Muscle layer of duodenum (tissue), 2 donors: ENCODE measurements at regions not wholly inside any gene's neighbourhood (a gene's known extent, or its start where the extent isn't known, plus 50 kb on each side); places are given as distances from the start of the nearest gene placed in this dataset.

Experiments
- H3K27ac ChIP-seq: one replicate; pipeline ENCODE4 v1.7.0; 2013; ENCODE audit warnings: mild to moderate bottlenecking, low read length
- H3K27me3 ChIP-seq: one replicate; pipeline ENCODE4 v1.7.0; 2013; ENCODE audit warnings: low read depth, mild to moderate bottlenecking, control low read depth, low read length
- H3K36me3 ChIP-seq, 2 donors: one replicate each; pipeline ENCODE4 v1.7.0; 2013; ENCODE audit warnings: low read length in 2 of 2, control low read depth in 1 of 2, mild to moderate bottlenecking in 1 of 2; ENCODE audit not compliant: insufficient read depth in 2 of 2, control insufficient read depth in 1 of 2
- H3K4me1 ChIP-seq, 2 donors: one replicate each; pipeline ENCODE4 v1.7.0; 2013; ENCODE audit warnings: low read length in 2 of 2, mild to moderate bottlenecking in 2 of 2, control low read depth in 1 of 2, moderate library complexity in 1 of 2; ENCODE audit not compliant: insufficient read depth in 2 of 2, control insufficient read depth in 1 of 2
- H3K4me3 ChIP-seq, 2 donors: one replicate each; pipeline ENCODE4 v1.7.0; 2013; ENCODE audit warnings: low read length in 2 of 2, low read depth in 1 of 2, mild to moderate bottlenecking in 1 of 2
- H3K9me3 ChIP-seq, 2 donors: one replicate each; pipeline ENCODE4 v1.7.0; 2013; ENCODE audit warnings: low read length in 2 of 2, control low read depth in 1 of 2, mild to moderate bottlenecking in 1 of 2; ENCODE audit not compliant: control insufficient read depth in 1 of 2
- donor health status: healthy.

DNA sequence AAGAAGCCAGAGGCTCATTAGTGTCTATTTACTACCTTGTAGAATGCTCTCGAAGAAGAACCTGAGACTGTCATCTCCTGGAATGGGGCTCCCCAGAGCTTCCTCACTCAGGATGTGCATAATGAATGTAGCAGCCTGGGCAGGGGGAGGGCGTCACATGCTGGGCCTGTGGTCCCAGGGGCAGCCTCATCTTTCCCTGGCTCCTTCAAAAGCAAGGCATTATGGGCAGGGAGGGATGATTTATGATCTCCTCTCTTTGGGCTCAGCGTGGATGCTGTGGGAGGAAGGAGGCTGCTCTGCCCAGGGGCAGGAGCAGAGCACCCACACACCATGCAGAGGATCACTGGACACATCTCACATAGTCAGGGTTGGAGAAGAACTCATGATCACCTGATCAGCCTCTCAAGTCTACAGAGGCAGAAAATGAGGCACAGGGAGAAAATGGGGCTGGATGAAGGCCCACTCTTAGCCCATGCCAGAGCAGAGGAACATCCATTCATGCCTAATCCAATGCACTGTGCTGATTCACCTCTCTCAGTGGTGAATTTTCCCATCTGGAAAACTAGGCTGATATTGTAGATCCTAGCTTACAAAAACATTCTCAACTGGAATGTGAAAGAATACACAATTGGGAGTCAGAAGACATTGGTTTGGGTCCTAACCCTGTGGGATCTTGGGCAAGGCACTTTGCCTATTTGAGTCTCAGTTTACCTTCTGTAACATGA, 173.7 kb downstream of the CARTPT start:
- Histone ChIP-seq H3K4me1 (no peaks in the 10 kb centered on the region), H3K9me3 (no peaks in the 10 kb centered on the region), H3K27me3 (no peaks in the 10 kb centered on the region), H3K36me3 (no peaks in the 10 kb centered on the region), H3K27ac (no peak overlapping the region), H3K4me3 (no peak overlapping the region)

DNA sequence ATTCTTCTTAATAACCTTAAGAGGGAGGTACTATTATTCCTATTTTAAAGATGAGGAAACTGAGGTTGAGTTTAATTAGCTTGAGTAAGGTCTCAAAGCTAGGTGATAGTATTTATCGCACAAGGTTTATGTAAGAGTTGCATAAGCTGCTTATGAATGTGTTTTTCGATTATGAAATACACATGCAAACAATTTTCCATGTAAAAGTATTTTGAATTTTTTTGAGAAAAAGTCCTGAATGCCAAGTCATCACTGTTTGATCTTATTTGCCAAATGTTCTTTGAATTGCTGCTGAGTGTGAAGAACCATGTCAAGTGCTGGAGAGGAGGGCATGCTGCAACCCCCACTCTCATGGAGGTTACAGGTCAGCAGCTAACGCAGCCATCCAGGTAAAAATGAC, 174.4 kb downstream of the CARTPT start:
- Histone ChIP-seq H3K36me3 (no peaks in the 10 kb centered on the region), H3K27me3 (no peaks in the 10 kb centered on the region), H3K9me3 (no peaks in the 10 kb centered on the region), H3K4me3 (no peak overlapping the region), H3K27ac (no peak overlapping the region), H3K4me1 (no peaks in the 10 kb centered on the region)

DNA sequence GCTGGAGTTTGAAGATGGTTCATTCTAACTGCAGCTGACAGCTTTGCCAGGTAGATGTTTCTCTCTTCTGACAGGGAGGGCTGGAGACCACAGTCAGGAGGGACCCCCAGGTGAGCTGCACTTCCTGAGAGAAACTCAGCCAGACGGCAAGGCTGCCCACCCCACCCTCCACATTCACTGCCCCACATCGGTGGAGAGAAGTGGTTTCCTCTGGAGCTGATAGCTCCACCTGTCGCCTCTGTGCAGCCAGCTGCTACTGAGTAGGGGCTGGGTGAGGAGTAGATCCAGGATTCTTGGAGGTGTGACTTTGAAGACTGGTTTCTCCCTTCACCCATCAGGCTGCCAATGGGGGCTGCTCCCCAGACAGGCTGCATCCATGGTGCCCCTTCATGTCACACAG, 175.0 kb downstream of the CARTPT start:
- H3K4me1 ChIP-seq = no peaks in the 10 kb centered on the region
- H3K27ac ChIP-seq = no peak overlapping the region
- H3K36me3 ChIP-seq = no peaks in the 10 kb centered on the region
- H3K4me3 ChIP-seq = no peak overlapping the region
- H3K9me3 ChIP-seq = no peaks in the 10 kb centered on the region
- H3K27me3 ChIP-seq = no peaks in the 10 kb centered on the region

DNA sequence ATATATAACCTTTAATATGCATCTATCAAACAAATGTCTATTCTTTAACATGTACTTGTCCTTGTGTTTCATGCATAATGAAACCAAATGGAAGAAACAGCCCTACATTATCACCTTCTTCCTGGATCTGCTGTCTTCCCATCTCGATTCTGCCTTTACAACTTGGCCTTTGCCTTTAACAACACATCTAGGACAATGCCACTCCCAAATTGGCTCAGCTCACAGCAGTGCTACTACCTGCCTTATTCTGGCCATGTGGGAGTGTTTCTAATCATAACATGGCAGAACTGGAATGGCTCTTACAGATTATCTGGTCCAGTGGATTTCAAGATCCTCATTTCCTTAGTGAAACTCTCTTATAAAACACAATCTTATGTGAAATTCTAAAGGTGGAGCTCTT, 176.5 kb downstream of the CARTPT start:
- H3K36me3 ChIP-seq = no peaks in the 10 kb centered on the region
- no peaks in the 10 kb centered on the region for H3K27me3 ChIP-seq
- H3K4me3 ChIP-seq = no peak overlapping the region
- H3K4me1 ChIP-seq = no peaks in the 10 kb centered on the region
- no peak overlapping the region for H3K27ac ChIP-seq
- no peaks in the 10 kb centered on the region for H3K9me3 ChIP-seq

DNA sequence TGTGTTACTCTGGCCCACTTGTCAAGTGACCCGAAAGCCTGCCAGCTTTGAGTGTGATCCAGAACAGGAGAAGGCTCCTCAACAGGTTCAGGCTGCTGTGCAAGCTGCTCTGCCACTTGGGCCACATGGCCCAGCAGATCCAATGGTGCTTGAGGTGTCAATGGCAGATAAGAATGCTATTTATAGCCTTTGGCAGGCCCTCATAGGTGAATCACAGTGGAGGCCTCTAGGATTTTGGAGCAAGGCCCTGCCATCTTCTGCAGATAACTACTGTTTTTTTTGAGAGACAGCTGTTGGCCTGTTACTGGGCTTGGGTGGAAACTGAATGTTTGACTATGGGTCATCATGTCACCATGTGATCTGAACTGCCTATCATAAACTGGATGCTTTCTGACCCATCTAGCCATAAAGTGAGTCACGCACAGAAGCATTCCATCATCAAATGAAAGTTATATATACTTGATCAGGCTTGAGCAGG, 180.8 kb downstream of the CARTPT start:
- H3K4me1 ChIP-seq = no peaks in the 10 kb centered on the region
- no peaks in the 10 kb centered on the region for H3K27me3 ChIP-seq
- no peak overlapping the region for H3K27ac ChIP-seq

DNA sequence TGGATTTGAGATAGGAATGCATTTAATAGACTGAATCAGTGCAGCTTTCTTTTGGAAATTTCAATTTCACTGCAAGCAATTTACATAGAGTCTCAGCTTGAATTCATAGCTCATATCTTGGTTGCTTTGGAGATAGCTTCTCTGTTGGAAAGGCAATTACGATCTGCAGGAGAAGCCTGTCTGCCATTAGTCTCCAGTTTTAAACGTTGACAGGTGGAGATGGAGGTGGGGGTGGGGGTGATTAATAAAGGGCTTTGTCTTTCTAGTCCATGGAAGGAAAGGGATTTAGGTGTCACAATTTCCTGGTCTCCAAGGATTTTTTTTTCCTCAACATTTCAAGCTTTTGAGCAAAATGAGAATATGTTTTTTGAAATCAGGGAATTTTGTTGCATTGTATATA, 184.7 kb downstream of the CARTPT start:
- Histone ChIP-seq H3K4me3 (no peak overlapping the region), H3K9me3 (no peaks in the 10 kb centered on the region), H3K4me1 (peaks cover 9 to 10% of the 10 kb centered on the region in 2 donors), H3K36me3 (no peaks in the 10 kb centered on the region), H3K27ac (no peak overlapping the region), H3K27me3 (no peaks in the 10 kb centered on the region)

More for the DNA sequence above, 180.8 kb downstream of the CARTPT start:
- Histone ChIP-seq H3K9me3 (no peaks in the 10 kb centered on the region), H3K4me3 (no peak overlapping the region), H3K36me3 (no peaks in the 10 kb centered on the region)

DNA sequence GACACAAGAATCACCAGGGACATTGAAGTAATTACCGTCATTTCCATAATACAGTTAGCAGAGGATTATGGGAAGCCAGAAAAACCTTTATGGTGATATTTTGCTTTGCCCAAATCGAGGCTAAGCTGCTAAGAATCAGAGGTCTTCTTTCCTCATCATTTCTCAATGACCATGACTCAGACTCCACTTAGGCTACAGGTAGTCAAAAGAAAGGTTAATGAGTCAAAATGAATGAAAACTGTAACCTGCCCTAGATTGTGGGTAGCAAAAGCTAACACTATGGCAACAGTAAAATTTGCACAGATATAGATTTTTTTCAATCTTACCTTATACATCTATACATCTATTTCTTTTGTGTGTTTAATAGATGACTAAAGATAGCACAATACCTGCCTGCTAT, 185.8 kb downstream of the CARTPT start:
- H3K9me3 ChIP-seq = no peaks in the 10 kb centered on the region
- no peak overlapping the region for H3K4me3 ChIP-seq
- H3K36me3 ChIP-seq = no peaks in the 10 kb centered on the region
- no peaks in the 10 kb centered on the region for H3K27me3 ChIP-seq
- no peak overlapping the region for H3K27ac ChIP-seq
- peaks cover 9 to 10% of the 10 kb centered on the region in 2 donors for H3K4me1 ChIP-seq

DNA sequence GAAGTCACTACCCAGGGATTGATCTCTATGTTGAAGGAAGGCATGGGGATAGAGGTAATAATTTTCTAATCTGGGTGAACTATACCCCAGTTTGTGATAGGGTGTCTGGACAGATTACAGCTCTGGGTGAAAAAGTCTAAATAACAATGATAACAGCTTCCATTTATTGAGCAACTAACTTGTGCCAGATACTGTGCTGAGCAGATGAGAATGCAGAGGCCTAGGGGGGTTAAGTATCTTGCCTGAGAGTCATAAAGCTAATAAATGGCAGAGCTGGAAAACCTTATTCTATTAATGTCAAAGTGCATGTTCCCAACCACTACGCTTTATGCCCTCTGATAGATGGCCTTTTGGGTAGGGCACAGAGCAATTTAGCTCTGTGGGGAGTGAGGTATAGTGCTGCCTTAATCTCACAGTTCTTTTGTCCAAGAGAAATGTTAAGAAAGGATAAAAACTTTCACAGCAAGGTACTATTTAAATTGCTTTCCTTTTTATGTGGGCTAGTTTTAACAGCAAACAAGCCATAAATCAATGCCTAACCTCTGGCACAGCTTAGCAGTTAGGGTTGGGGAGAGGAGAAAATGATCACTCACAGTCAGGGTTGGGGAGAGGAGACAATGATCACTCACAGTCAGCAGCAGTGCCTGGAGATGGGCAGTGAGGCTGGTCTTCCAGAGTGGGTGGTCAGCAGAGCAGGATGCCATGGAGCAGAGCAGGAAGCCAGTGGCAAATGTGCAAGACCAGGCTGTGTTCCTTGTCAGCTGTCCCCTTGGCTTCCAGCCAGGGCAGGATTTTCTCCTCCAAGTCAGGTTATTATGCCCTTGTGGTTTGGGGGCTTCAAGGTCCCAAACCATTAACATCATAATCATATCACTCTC, 187.0 kb downstream of the CARTPT start:
- no peaks in the 10 kb centered on the region for H3K27me3 ChIP-seq
- H3K27ac ChIP-seq = no peak overlapping the region
- H3K4me1 ChIP-seq = peaks cover 9 to 10% of the 10 kb centered on the region in 2 donors
- no peak overlapping the region for H3K4me3 ChIP-seq
- H3K36me3 ChIP-seq = no peaks in the 10 kb centered on the region
- no peaks in the 10 kb centered on the region for H3K9me3 ChIP-seq

DNA sequence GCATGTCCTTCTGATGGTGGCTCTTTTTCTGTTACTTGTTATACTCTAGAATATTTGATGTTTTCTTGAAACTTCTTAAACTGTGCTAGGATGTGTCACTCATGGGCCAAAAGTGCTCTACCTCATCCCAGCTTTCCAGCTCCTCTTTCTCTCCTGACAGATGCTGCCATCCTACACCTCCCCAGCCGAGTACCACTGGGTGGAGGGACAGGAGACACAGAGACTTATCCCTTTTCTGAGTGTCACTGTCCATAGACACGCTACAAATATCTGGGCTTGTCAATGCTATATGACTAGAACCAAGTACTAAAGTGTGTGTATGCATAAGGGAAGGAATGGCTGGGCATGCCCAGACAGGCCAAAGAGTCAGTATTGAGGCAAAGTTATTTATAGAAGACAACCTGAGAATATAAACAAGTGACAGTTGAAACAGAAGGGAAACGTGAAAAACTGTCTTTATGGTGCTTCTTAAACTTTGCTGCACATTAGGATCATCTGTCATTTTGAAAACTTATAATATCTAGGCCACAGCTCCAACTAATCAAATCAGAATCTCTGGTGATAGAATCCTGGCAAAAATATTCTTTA, 188.0 kb downstream of the CARTPT start:
- Histone ChIP-seq H3K36me3 (no peaks in the 10 kb centered on the region), H3K27me3 (no peaks in the 10 kb centered on the region), H3K4me3 (no peak overlapping the region), H3K9me3 (no peaks in the 10 kb centered on the region), H3K4me1 (peaks cover 9 to 10% of the 10 kb centered on the region in 2 donors), H3K27ac (no peak overlapping the region)

DNA sequence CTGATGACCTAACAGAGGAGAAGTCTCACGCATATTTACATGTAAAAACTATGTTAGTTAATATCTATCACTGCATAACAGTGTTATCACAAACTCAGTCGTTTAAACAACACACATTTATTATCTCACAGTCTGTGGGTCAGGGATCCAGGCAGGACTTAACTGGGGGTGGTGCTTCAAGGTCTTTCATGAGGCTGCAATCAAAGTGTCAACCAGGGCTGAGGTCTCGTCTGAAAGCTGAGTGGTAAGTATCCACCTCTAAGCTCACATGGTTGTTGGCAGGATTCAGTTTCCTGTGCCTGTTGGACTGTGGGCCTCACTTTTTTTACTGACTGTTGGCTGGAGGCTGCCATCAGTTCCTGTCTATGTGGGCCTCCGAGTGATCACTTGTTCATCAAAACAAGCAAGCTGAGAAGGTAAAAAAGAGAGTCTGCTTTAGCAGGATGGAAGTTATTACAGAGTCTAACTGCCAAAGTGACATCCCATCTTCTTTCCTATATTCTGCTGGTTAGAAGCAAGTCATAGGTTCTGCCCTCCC, 188.6 kb downstream of the CARTPT start:
- Histone ChIP-seq H3K27ac (no peak overlapping the region), H3K36me3 (no peaks in the 10 kb centered on the region), H3K4me3 (no peak overlapping the region), H3K27me3 (no peaks in the 10 kb centered on the region), H3K9me3 (no peaks in the 10 kb centered on the region), H3K4me1 (peaks cover 9 to 10% of the 10 kb centered on the region in 2 donors)

DNA sequence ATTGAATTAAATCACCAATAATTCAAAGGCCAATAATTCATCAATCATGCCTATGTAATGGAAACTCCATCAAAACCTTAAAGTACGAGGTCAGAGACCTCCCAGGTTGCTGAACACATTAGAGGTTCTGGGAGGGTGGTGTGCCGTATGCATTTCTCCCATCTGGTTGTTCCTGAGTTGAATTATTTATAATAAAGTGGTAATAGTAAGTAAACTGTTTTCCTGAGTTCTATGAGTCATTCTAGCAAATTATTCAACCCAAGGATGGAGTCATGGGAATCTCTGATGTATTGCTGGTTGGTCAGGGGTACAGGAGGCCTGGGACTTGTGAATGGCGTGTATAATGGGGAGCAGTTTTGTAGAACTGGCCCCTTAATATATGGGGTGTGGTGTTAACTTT, 191.7 kb downstream of the CARTPT start:
- no peak overlapping the region for H3K27ac ChIP-seq
- peaks cover 9 to 17% of the 10 kb centered on the region in 2 donors for H3K4me1 ChIP-seq
- no peaks in the 10 kb centered on the region for H3K36me3 ChIP-seq
- H3K4me3 ChIP-seq = no peak overlapping the region
- H3K27me3 ChIP-seq = no peaks in the 10 kb centered on the region
- H3K9me3 ChIP-seq = no peaks in the 10 kb centered on the region
